Mesendoderm (in vitro differentiated cells): ENCODE measurements at regions not wholly inside any gene's neighbourhood (a gene's known extent, or its start where the extent isn't known, plus 50 kb on each side); places are given as distances from the start of the nearest gene placed in this dataset.

Source experiments
- DNase-seq: peaks from one replicate; pipeline ENCODE4 v3.0.0; 2013
- H2AK5ac ChIP-seq: 2 replicates; pipeline ENCODE4 v1.6.1; 2013; ENCODE audit warnings: low read length, inconsistent platforms
- H2BK120ac ChIP-seq: 2 replicates; pipeline ENCODE4 v1.6.1; 2013; ENCODE audit warnings: low read depth, mild to moderate bottlenecking, low read length, moderate library complexity, mixed read lengths
- H2BK15ac ChIP-seq: replicated peaks from 2 replicates; pipeline ENCODE4 v1.6.1; 2013; ENCODE audit warnings: low read depth, mild to moderate bottlenecking, moderate library complexity
- H2BK5ac ChIP-seq: 2 replicates; pipeline ENCODE4 v1.6.1; 2013; ENCODE audit warnings: low read length, inconsistent platforms
- H3K18ac ChIP-seq: 2 replicates; pipeline ENCODE4 v1.6.1; 2013; ENCODE audit warnings: mild to moderate bottlenecking, low read length, mixed read lengths
- H3K23ac ChIP-seq: one replicate; pipeline ENCODE4 v1.6.1; 2013; ENCODE audit warnings: low read length
- H3K27ac ChIP-seq: 2 replicates; pipeline ENCODE4 v1.5.1; 2013; ENCODE audit warnings: low read depth, mild to moderate bottlenecking, inconsistent platforms, low read length, moderate library complexity
- H3K27me3 ChIP-seq: 2 replicates; pipeline ENCODE4 v1.6.1; 2013; ENCODE audit warnings: low read length, control low read depth, mild to moderate bottlenecking, inconsistent platforms; ENCODE audit not compliant: insufficient read depth, poor library complexity
- H3K36me3 ChIP-seq: 2 replicates; pipeline ENCODE4 v1.6.1; 2013; ENCODE audit warnings: low read length, inconsistent platforms; ENCODE audit not compliant: control insufficient read depth, insufficient read depth
- H3K4ac ChIP-seq: one replicate; pipeline ENCODE4 v1.6.1; 2013; ENCODE audit warnings: low read depth, mild to moderate bottlenecking, low read length, moderate library complexity
- H3K4me1 ChIP-seq: 2 replicates; pipeline ENCODE4 v1.6.1; 2013; ENCODE audit warnings: low read depth, low read length, inconsistent platforms; ENCODE audit not compliant: control insufficient read depth
- H3K4me2 ChIP-seq: 2 replicates; pipeline ENCODE4 v1.6.1; 2013; ENCODE audit warnings: low read length
- H3K4me3 ChIP-seq: 2 replicates; pipeline ENCODE4 v1.5.1; 2013; ENCODE audit warnings: mild to moderate bottlenecking, low read length
- H3K56ac ChIP-seq: one replicate; pipeline ENCODE4 v1.6.1; 2013; ENCODE audit warnings: low read length
- H3K79me1 ChIP-seq: 2 replicates; pipeline ENCODE4 v1.6.1; 2013; ENCODE audit warnings: low read length, inconsistent platforms
- H3K79me2 ChIP-seq: 2 replicates; pipeline ENCODE4 v1.6.1; 2013; ENCODE audit warnings: mild to moderate bottlenecking, low read length; ENCODE audit not compliant: control insufficient read depth, insufficient read depth
- H3K9ac ChIP-seq: 2 replicates; pipeline ENCODE4 v1.6.1; 2013; ENCODE audit warnings: low read length, inconsistent platforms
- H4K5ac ChIP-seq: one replicate; pipeline ENCODE4 v1.6.1; 2013; ENCODE audit warnings: low read length
- H4K8ac ChIP-seq: one replicate; pipeline ENCODE4 v1.6.1; 2013; ENCODE audit warnings: low read depth, mild to moderate bottlenecking, control low read depth, low read length, moderate library complexity
- WGBS: extraction: QIAGEN DNeasy Blood & Tissue Kit; methylation state at CpG from one replicate; pipeline ENCODE4 v1.1.7; 2013; ENCODE audit warnings: low lambda C conversion rate, missing lambda C conversion rate; ENCODE audit not compliant: insufficient coverage; ENCODE audit errors: extremely low coverage; 5-methylcytosine and 5-hydroxymethylcytosine counted together

DNA sequence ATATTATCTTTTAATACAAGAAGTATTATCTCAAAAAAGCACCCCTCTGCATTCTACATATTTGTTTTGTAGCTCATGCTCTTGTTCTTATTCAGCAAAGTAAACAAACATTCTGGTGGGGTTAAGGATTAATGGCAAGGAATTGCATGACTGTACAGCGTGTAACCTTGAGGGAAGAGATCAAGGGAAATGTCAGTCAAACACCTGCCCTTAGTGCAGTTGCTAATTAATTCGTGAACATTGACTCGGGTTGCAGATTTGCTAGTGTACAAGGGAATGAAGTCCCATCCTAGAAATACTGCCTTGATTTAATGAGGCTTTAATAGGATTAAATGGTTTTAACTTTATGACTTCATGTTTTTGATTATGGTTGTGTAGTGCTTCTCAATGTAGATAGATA, 1758.1 kb downstream of the MAT2B start:
- Histone ChIP-seq H3K27ac (no peak overlapping the region), H3K79me1 (no peaks in the 10 kb centered on the region), H3K79me2 (no peaks in the 10 kb centered on the region), H2AK5ac (no peak overlapping the region), H3K36me3 (no peaks in the 10 kb centered on the region), H3K27me3 (no peaks in the 10 kb centered on the region), H4K8ac (no peak overlapping the region), H3K4me3 (no peak overlapping the region), H3K4ac (no peak overlapping the region), H2BK5ac (no peak overlapping the region), H3K23ac (no peak overlapping the region), H2BK120ac (no peak overlapping the region), H4K5ac (no peak overlapping the region), H3K56ac (no peak overlapping the region), H3K4me1 (no peaks in the 10 kb centered on the region), H3K18ac (no peak overlapping the region), H3K9ac (no peak overlapping the region), H3K4me2 (no peak overlapping the region), H2BK15ac (no peak overlapping the region)
- DNase-seq = no peak
- WGBS = no CpG with 5 or more reads among the region's 3 CpGs

DNA sequence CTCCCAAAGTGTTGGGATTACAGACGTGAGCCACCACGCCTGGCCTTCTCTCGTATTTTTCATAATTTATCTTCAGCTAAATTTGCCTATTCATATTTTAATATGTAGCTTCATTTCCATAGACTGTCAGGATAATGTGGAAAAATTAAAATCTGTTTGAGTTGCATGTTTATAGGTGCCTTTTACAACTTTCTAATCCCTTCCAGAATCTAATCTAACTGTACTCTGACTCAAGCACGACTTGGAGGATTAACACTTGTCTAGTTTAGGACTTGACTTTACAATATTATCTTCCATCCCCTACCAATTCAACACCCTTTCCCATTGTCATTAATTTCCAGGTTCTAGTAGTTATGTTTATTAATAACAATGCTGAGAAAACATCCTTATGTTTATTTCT, 1761.5 kb downstream of the MAT2B start:
- no peak overlapping the region for H2BK120ac ChIP-seq
- H3K36me3 ChIP-seq = no peaks in the 10 kb centered on the region
- no peak overlapping the region for H3K23ac ChIP-seq
- no peaks in the 10 kb centered on the region for H3K27me3 ChIP-seq
- whole genome bisulfite sequencing = no CpG with 5 or more reads among the region's 4 CpGs
- no peak overlapping the region for H3K4ac ChIP-seq
- no peak overlapping the region for H3K4me3 ChIP-seq
- no peaks in the 10 kb centered on the region for H3K79me2 ChIP-seq
- no peak overlapping the region for H4K5ac ChIP-seq
- no peaks in the 10 kb centered on the region for H3K4me1 ChIP-seq
- no peak overlapping the region for H3K18ac ChIP-seq
- H2AK5ac ChIP-seq = no peak overlapping the region
- H3K9ac ChIP-seq = no peak overlapping the region
- H3K79me1 ChIP-seq = no peaks in the 10 kb centered on the region
- no peak overlapping the region for H4K8ac ChIP-seq
- no peak overlapping the region for H3K4me2 ChIP-seq
- H2BK5ac ChIP-seq = no peak overlapping the region
- H3K27ac ChIP-seq = no peak overlapping the region
- no peak overlapping the region for H3K56ac ChIP-seq
- H2BK15ac ChIP-seq = no peak overlapping the region
- no peak for DNase-seq

DNA sequence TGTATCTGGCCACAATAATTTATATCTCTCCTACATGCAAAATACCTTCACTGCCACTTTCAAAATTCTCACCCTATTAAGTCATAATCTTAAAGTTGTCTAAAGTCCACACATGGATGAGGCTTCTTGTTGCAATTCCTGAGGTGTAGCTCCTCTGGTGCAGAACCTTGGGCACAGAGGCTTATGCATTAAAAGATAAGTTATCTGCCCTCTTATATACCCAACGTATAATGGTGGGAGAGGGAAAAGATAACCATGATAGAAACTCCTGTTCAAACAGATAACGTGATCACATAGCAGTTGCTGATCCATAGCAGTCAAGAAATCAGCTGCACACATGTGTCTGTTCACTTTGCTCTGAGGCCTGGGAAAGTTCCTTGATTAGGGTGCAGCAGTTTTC, 1767.0 kb downstream of the MAT2B start:
- H3K79me2 ChIP-seq = no peaks in the 10 kb centered on the region
- H3K79me1 ChIP-seq = no peaks in the 10 kb centered on the region
- WGBS = no CpG with 5 or more reads among the region's 2 CpGs
- H3K56ac ChIP-seq = no peak overlapping the region
- no peak overlapping the region for H2AK5ac ChIP-seq
- no peak overlapping the region for H3K4ac ChIP-seq
- no peak for DNase-seq
- no peak overlapping the region for H2BK120ac ChIP-seq
- H2BK5ac ChIP-seq = no peak overlapping the region
- H3K36me3 ChIP-seq = no peaks in the 10 kb centered on the region
- H3K4me3 ChIP-seq = no peak overlapping the region
- H3K23ac ChIP-seq = no peak overlapping the region
- no peak overlapping the region for H2BK15ac ChIP-seq
- no peak overlapping the region for H3K18ac ChIP-seq
- no peak overlapping the region for H3K9ac ChIP-seq
- H4K8ac ChIP-seq = no peak overlapping the region
- no peak overlapping the region for H3K27ac ChIP-seq
- no peaks in the 10 kb centered on the region for H3K4me1 ChIP-seq
- no peaks in the 10 kb centered on the region for H3K27me3 ChIP-seq
- H4K5ac ChIP-seq = no peak overlapping the region
- H3K4me2 ChIP-seq = no peak overlapping the region

DNA sequence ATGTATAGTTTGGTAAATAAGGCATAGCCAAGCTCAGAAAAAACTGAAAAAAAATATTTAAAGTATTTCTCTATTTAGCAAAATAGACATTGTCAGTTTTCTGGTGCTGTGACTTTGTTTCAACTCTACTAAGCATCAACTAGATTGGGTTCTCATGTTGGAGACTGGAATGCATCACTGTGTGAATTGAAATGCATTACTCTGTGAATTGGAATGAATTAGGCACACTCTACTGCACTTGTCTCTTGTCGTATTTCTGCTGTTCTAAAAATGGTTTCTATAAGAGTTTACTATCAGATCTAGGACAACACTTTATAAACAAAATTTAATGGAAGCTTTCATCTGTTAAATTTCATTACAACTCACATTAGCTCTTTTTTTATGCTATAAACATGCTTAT, 1772.2 kb downstream of the MAT2B start:
- no peak overlapping the region for H2BK5ac ChIP-seq
- H3K4me3 ChIP-seq = no peak overlapping the region
- H2BK120ac ChIP-seq = no peak overlapping the region
- no peak overlapping the region for H3K4ac ChIP-seq
- H4K5ac ChIP-seq = no peak overlapping the region
- H3K56ac ChIP-seq = no peak overlapping the region
- no peaks in the 10 kb centered on the region for H3K79me2 ChIP-seq
- H3K36me3 ChIP-seq = no peaks in the 10 kb centered on the region
- H4K8ac ChIP-seq = no peak overlapping the region
- no CpG with 5 or more reads among the region's 1 CpG for WGBS
- no peak overlapping the region for H3K23ac ChIP-seq
- no peaks in the 10 kb centered on the region for H3K27me3 ChIP-seq
- H3K27ac ChIP-seq = no peak overlapping the region
- H3K79me1 ChIP-seq = no peaks in the 10 kb centered on the region
- H3K4me1 ChIP-seq = no peaks in the 10 kb centered on the region
- no peak overlapping the region for H3K4me2 ChIP-seq
- no peak overlapping the region for H2BK15ac ChIP-seq
- DNase-seq = no peak
- H3K18ac ChIP-seq = no peak overlapping the region
- no peak overlapping the region for H3K9ac ChIP-seq
- no peak overlapping the region for H2AK5ac ChIP-seq

DNA sequence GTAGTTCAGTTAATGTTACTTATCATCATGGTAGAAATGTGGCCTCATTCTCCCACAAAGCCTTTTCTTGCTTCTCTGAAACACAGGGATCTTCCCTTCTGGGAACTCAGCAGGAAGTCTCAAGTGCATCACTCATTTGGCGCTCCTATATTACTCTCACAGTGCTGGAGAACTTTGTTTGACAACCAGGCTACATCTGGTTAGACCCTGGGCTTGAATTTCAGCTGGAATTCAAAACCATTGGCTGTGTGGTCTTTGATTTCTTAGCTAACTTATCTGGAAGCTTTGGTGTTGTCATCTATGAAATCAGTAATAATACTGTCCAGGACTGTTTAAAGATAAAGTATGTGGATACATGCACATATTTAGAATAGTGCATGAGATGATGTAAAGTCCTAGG, 1777.1 kb downstream of the MAT2B start:
- H3K4me1 ChIP-seq = no peaks in the 10 kb centered on the region
- H3K56ac ChIP-seq = no peak overlapping the region
- no peak overlapping the region for H4K5ac ChIP-seq
- no peaks in the 10 kb centered on the region for H3K79me1 ChIP-seq
- H3K4ac ChIP-seq = no peak overlapping the region
- no peak overlapping the region for H3K23ac ChIP-seq
- H3K36me3 ChIP-seq = no peaks in the 10 kb centered on the region
- H4K8ac ChIP-seq = no peak overlapping the region
- no peak overlapping the region for H3K27ac ChIP-seq
- H3K27me3 ChIP-seq = no peaks in the 10 kb centered on the region
- no peak overlapping the region for H3K4me3 ChIP-seq
- no peak overlapping the region for H2BK120ac ChIP-seq
- H2AK5ac ChIP-seq = no peak overlapping the region
- H3K79me2 ChIP-seq = no peaks in the 10 kb centered on the region
- H2BK5ac ChIP-seq = no peak overlapping the region
- no peak overlapping the region for H3K4me2 ChIP-seq
- H2BK15ac ChIP-seq = no peak overlapping the region
- no peak for DNase-seq
- H3K9ac ChIP-seq = no peak overlapping the region
- no peak overlapping the region for H3K18ac ChIP-seq
- WGBS = no CpG with 5 or more reads among the region's 1 CpG

DNA sequence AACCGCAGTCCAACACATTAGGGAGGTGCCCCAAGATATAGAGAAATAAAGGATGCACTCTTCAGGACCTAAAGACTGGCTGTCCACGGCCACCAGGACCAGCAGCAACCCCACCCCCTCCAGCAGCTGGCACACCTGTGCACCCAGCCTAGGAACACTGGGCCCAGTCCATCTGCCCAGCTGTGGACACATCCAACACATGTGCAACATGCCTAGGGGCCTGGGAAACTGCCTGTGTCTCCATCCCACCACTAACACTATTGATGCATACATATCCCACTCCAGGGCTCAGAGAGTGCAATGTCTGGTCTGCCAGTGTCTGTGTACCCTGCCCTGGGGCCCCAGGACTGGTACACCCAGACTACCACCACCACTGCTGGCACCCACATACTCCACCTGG, 1781.3 kb downstream of the MAT2B start:
- Histone ChIP-seq H3K56ac (no peak overlapping the region), H3K4me3 (no peak overlapping the region), H2BK120ac (no peak overlapping the region), H3K23ac (no peak overlapping the region), H3K4me2 (no peak overlapping the region), H2BK15ac (no peak overlapping the region), H4K5ac (no peak overlapping the region), H3K27me3 (no peaks in the 10 kb centered on the region), H3K18ac (no peak overlapping the region), H3K36me3 (no peaks in the 10 kb centered on the region), H2BK5ac (no peak overlapping the region), H3K4me1 (no peaks in the 10 kb centered on the region), H2AK5ac (no peak overlapping the region), H3K27ac (no peak overlapping the region), H3K4ac (no peak overlapping the region), H3K79me2 (no peaks in the 10 kb centered on the region), H3K9ac (no peak overlapping the region), H4K8ac (no peak overlapping the region), H3K79me1 (no peaks in the 10 kb centered on the region)
- WGBS = no CpG with 5 or more reads among the region's 2 CpGs
- DNase-seq = no peak
